HG02943 (cell line): ENCODE measurements at regions not wholly inside any gene's neighbourhood (a gene's known extent, or its start where the extent isn't known, plus 50 kb on each side); places are given as distances from the start of the nearest gene placed in this dataset.

Experiments used
- ATAC-seq: cut with Tn5 transposase; IDR thresholded peaks from one replicate; pipeline ENCODE4 v1.9.1; 2021; ENCODE audit warnings: mild to moderate bottlenecking, low read depth, moderate library complexity; ENCODE audit not compliant: unreplicated experiment

GRCh38 chr12:78672033-78672432, 192.5 kb upstream of the SYT1 start:
- ATAC-seq: no peak

GRCh38 chr12:78674311-78675090, 190.1 kb upstream of the SYT1 start:
- no peak for ATAC-seq

GRCh38 chr12:78680596-78680995, 184.0 kb upstream of the SYT1 start:
- ATAC-seq: no peak

GRCh38 chr12:78683031-78683430, 181.5 kb upstream of the SYT1 start:
- ATAC-seq: no peak

GRCh38 chr12:78683626-78684025, 180.9 kb upstream of the SYT1 start:
- no peak for ATAC-seq

- no peak for ATAC-seq
Observed at GRCh38 chr12:78684419-78684818, 180.2 kb upstream of the SYT1 start.

GRCh38 chr12:78695749-78696148, 168.8 kb upstream of the SYT1 start:
- no peak for ATAC-seq

GRCh38 chr12:78696267-78696666, 168.3 kb upstream of the SYT1 start:
- no peak for ATAC-seq

GRCh38 chr12:78697817-78698415, 166.7 kb upstream of the SYT1 start:
- no peak for ATAC-seq

- no peak for ATAC-seq
Observed at GRCh38 chr12:78698747-78699146, 165.8 kb upstream of the SYT1 start.

- ATAC-seq: no peak
Observed at GRCh38 chr12:78700565-78700964, 164.0 kb upstream of the SYT1 start.

- ATAC-seq: no peak
Observed at GRCh38 chr12:78703820-78704525, 160.6 kb upstream of the SYT1 start.

- no peak for ATAC-seq
Observed at GRCh38 chr12:78711954-78712353, 152.6 kb upstream of the SYT1 start.

- no peak for ATAC-seq
Observed at GRCh38 chr12:78712834-78713481, 151.6 kb upstream of the SYT1 start.

- no peak for ATAC-seq
Observed at GRCh38 chr12:78719721-78720120, 144.9 kb upstream of the SYT1 start.

- ATAC-seq: no peak
Observed at GRCh38 chr12:78721906-78722305, 142.7 kb upstream of the SYT1 start.

GRCh38 chr12:78725033-78725432, 139.5 kb upstream of the SYT1 start:
- ATAC-seq: no peak

- ATAC-seq: no peak
Observed at GRCh38 chr12:78725951-78726580, 138.5 kb upstream of the SYT1 start.

GRCh38 chr12:78726854-78727253, 137.7 kb upstream of the SYT1 start:
- ATAC-seq: no peak

GRCh38 chr12:78732481-78732880, 132.1 kb upstream of the SYT1 start:
- ATAC-seq: no peak

- no peak for ATAC-seq
Observed at GRCh38 chr12:78739653-78740052, 124.9 kb upstream of the SYT1 start.
